BJ (cell line): ENCODE measurements at regions not wholly inside any gene's neighbourhood (a gene's known extent, or its start where the extent isn't known, plus 50 kb on each side); places are given as distances from the start of the nearest gene placed in this dataset.

Source experiments
- CTCF ChIA-PET: fragments of 350-600 bp; formaldehyde crosslinking; extraction: SDS; loops from one replicate; lab custom pipeline; 2021; ENCODE audit warnings: antibody characterized with exemption, inconsistent platforms; lab: Yijun Ruan, JAX
- POLR2A ChIA-PET: fragments of 300-600 bp; sonication (Branson Sonifier 250); formaldehyde crosslinking; extraction: SDS; loops from one replicate; lab custom pipeline; 2021; ENCODE audit warnings: antibody characterized with exemption; lab: Charles Lee
- DNase-seq: peaks from one replicate; pipeline ENCODE4 v3.0.0-alpha.2; 2011; ENCODE audit warnings: low read depth
- H3K27me3 ChIP-seq: 2 replicates; pipeline ENCODE4 v1.6.0; 2011; ENCODE audit warnings: low read length; ENCODE audit not compliant: control insufficient read depth, insufficient read depth
- H3K36me3 ChIP-seq: 2 replicates; pipeline ENCODE4 v1.5.1; 2011; ENCODE audit warnings: low read length; ENCODE audit not compliant: control insufficient read depth, insufficient read depth
- H3K4me3 ChIP-seq: 2 replicates; pipeline ENCODE4 v1.5.1; 2011; ENCODE audit warnings: low read depth, mild to moderate bottlenecking, control low read depth, low read length
- TF ChIP-seq, protein P1 (sequence below): IDR thresholded peaks from 2 replicates; pipeline ENCODE4 v1.5.1; 2011; ENCODE audit warnings: low read depth, mild to moderate bottlenecking, control low read depth, inconsistent platforms, low read length, moderate library complexity; ENCODE audit not compliant: insufficient read depth

DNA sequence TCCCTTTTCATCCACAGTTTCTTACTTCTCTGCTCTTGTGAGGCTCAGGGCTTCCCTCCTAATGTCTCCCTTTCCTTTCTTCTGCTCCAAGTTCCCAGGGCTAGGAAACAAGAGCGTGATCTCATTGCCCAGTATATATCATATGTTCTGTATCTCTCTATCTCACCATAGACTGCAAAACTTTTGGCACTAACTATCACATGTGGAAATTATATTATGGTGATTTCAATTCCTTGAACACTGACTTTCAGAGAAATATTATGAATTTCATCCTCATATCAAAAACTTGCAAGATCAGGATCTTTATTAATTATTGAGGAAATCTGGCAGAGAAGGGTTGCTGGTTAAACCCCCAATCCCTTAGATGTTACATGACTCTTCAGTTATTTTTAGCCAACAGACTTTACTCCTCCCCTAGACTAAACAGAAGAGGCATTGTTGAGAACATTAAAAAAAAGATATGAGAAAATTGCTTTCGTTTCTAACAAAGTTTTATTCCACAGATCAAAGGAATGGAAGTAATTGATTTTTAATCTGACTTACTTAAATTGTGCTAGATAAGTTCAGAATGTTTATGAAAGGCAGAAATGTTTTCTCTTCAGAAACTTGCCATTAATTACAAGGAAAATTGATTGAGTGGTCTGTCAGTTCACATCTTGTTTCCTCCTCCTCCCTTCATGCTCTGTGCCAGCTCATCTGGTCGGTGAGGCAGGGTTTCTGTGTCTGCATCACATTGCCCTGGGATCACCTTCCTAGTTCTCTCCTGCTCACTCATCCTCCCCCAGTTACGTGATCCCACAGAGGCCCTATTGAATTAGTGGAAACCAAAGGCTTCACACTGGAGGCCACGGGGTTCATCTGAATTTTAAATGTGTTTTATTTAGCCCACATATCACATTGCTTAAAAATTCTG lies 378.5 kb downstream of the LMO7 start:
- H3K4me3 ChIP-seq: no peak overlapping the region
- ChIA-PET POLR2A (no interaction called here), CTCF (no interaction called here)
- no peaks in the 10 kb centered on the region for H3K27me3 ChIP-seq
- TF ChIP-seq, protein P1, sequence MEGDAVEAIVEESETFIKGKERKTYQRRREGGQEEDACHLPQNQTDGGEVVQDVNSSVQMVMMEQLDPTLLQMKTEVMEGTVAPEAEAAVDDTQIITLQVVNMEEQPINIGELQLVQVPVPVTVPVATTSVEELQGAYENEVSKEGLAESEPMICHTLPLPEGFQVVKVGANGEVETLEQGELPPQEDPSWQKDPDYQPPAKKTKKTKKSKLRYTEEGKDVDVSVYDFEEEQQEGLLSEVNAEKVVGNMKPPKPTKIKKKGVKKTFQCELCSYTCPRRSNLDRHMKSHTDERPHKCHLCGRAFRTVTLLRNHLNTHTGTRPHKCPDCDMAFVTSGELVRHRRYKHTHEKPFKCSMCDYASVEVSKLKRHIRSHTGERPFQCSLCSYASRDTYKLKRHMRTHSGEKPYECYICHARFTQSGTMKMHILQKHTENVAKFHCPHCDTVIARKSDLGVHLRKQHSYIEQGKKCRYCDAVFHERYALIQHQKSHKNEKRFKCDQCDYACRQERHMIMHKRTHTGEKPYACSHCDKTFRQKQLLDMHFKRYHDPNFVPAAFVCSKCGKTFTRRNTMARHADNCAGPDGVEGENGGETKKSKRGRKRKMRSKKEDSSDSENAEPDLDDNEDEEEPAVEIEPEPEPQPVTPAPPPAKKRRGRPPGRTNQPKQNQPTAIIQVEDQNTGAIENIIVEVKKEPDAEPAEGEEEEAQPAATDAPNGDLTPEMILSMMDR: no peak
- no peaks in the 10 kb centered on the region for H3K36me3 ChIP-seq
- no peak for DNase-seq

DNA sequence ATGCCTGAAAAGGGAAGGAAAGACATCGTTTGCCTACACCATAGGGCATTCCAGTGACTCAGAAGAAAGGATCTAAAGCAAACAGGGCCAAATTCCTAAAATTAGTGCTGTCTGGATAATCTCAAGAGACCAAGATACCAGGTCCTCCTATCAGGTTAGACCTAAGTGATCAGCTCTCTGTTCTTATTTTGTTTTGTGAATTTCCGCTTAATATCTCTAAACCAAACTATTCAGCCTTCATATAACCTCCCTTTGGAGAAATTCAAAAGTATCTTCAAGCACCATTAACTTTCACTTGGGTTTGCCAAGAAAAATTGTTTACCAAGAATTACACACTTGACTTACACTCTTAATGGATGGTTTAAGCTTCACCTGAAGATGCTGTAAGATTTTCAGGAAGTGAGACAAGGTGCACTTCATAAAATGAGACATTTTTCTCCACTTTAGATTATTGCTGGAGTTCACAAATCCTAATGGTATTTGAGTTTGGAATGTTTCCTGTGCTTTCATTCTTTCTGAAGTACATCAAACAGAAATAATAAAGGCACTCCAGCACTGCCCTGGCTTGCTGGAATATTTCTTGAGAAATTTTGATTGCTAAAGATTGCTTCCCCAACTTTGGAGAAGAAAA lies 376.1 kb downstream of the LMO7 start:
- H3K27me3 ChIP-seq: no peaks in the 10 kb centered on the region
- DNase-seq: no peak
- H3K4me3 ChIP-seq: no peak overlapping the region
- H3K36me3 ChIP-seq: no peaks in the 10 kb centered on the region
- CTCF ChIA-PET: interaction anchor here (1.1 kb wide), 1 partner anchor 13 kb away, joined by 3 read pairs; no protein-coding TSS in a partner anchor
- TF ChIP-seq, protein P1: no peak
- POLR2A ChIA-PET: no interaction called here

DNA sequence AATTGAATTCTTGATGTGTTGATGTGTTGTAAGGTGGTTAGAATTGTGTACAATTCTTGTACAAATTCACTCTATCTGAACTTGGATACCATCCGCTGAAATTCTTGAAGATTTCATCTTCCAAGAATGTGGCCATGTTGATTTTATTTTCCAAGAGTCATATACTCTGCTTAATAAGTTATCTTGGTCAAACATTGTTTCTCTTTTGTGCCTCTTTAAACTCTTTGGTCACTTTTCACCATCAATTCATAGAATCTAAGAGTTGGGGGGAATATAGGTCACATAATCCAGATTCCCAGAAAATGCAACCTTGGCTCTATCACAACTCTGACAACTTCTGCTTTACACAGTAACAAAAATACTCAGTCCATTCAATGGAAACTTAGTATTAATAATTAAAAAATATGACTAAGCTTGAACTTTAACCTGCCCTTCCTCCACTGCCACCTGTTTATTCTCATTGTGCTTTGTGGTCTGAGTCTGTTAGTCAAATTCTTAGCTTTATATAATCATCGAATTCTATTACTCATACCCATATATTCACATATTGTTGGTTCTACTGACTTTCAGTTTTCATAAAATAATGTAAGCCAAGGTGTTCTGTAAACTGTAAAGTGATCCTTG lies 373.2 kb downstream of the LMO7 start:
- TF ChIP-seq, protein P1: no peak
- Histone ChIP-seq H3K4me3 (no peak overlapping the region), H3K27me3 (no peaks in the 10 kb centered on the region), H3K36me3 (no peaks in the 10 kb centered on the region)
- no peak for DNase-seq
- POLR2A ChIA-PET: no interaction called here
- CTCF ChIA-PET: interaction anchor here (1.3 kb wide), 1 partner anchor 9 kb away, joined by 5 read pairs; no protein-coding TSS in a partner anchor

DNA sequence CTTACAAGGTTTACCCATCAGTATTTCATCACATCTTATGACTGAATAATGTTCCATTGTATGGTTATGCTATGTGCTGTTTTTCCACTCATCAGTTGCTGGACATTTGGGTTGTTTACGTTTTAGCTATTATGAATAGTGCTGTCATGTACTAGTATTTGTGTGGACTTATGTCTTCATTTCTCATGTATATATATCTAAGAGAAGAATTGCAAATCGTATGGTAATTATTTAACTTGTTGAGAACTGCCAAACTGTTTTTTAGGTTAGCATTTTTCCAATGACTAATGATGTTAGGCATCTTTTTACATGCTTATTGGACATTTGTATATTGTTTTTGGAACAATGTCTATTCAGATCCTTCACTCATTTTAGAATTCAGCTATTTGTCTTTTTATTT lies 368.3 kb downstream of the LMO7 start:
- ChIA-PET CTCF (interaction anchor here (1.7 kb wide), 1 partner anchor 13 kb away, joined by 5 read pairs; no protein-coding TSS in a partner anchor), POLR2A (no interaction called here)
- TF ChIP-seq, protein P1: no peak
- Histone ChIP-seq H3K36me3 (no peaks in the 10 kb centered on the region), H3K4me3 (no peak overlapping the region), H3K27me3 (no peaks in the 10 kb centered on the region)
- no peak for DNase-seq

DNA sequence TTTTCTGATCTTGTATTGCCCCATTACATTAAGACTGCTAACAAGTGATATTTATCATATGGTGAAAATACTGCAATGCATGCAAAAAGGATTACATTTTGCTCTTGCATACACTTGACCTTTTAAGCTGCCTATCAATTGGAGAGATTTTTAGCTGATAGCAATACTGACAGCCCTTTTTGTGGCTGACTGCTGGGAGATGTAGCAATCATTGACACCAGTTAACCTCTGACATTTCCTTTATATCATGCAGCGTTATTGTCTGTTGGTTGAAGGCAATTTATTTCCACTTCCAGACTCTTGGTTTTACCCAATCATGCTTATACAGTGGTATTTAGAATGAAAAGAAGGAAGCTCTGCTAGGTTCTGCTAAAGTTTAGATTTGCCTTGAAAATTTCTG lies 364.0 kb downstream of the LMO7 start:
- DNase-seq: no peak
- POLR2A ChIA-PET: no interaction called here

More for the DNA sequence above, 364.0 kb downstream of the LMO7 start:
- H3K27me3 ChIP-seq: no peaks in the 10 kb centered on the region
- TF ChIP-seq, protein P1: no peak
- CTCF ChIA-PET: no interaction called here
- H3K36me3 ChIP-seq: no peaks in the 10 kb centered on the region
- H3K4me3 ChIP-seq: no peak overlapping the region
